Hematopoietic multipotent progenitor cell treated with erythropoietin and hydrocortisone succinate and interleukin-3 and kit ligand, for 6 days (in vitro differentiated cells): ENCODE measurements at regions not wholly inside any gene's neighbourhood (a gene's known extent, or its start where the extent isn't known, plus 50 kb on each side); places are given as distances from the start of the nearest gene placed in this dataset.

Experiments used
- DNase-seq: peaks from one replicate; pipeline ENCODE4 v3.0.0-alpha.2; 2015

- no peak for DNase-seq
Measured at GRCh38 chr9:82673919-82674318, 389.0 kb downstream of the RASEF start.

GRCh38 chr9:82675102-82675501, 387.8 kb downstream of the RASEF start:
- DNase-seq = no peak

GRCh38 chr9:82675605-82676004, 387.3 kb downstream of the RASEF start:
- no peak for DNase-seq

- no peak for DNase-seq
Measured at GRCh38 chr9:82677086-82677485, 385.9 kb downstream of the RASEF start.

- DNase-seq = no peak
Measured at GRCh38 chr9:82679472-82679871, 383.5 kb downstream of the RASEF start.

GRCh38 chr9:82680179-82680935, 382.6 kb downstream of the RASEF start:
- no peak for DNase-seq

GRCh38 chr9:82681809-82682208, 381.1 kb downstream of the RASEF start:
- DNase-seq = no peak

- DNase-seq = no peak
Measured at GRCh38 chr9:82682431-82682830, 380.5 kb downstream of the RASEF start.

- DNase-seq = no peak
Measured at GRCh38 chr9:82695704-82696103, 367.2 kb downstream of the RASEF start.

GRCh38 chr9:82706786-82707185, 356.2 kb downstream of the RASEF start:
- no peak for DNase-seq

GRCh38 chr9:82716821-82717220, 346.1 kb downstream of the RASEF start:
- no peak for DNase-seq

GRCh38 chr9:82720515-82720914, 342.4 kb downstream of the RASEF start:
- no peak for DNase-seq

GRCh38 chr9:82721593-82721992, 341.3 kb downstream of the RASEF start:
- no peak for DNase-seq

- no peak for DNase-seq
Measured at GRCh38 chr9:82722051-82722450, 340.9 kb downstream of the RASEF start.

GRCh38 chr9:82722561-82722960, 340.4 kb downstream of the RASEF start:
- DNase-seq = no peak

GRCh38 chr9:82726424-82727276, 336.3 kb downstream of the RASEF start:
- no peak for DNase-seq

- no peak for DNase-seq
Measured at GRCh38 chr9:82729141-82729540, 333.8 kb downstream of the RASEF start.

GRCh38 chr9:82729991-82730589, 332.9 kb downstream of the RASEF start:
- DNase-seq = no peak

GRCh38 chr9:82732928-82733327, 330.0 kb downstream of the RASEF start:
- DNase-seq = no peak

- no peak for DNase-seq
Measured at GRCh38 chr9:82736126-82736525, 326.8 kb downstream of the RASEF start.

GRCh38 chr9:82736701-82737100, 326.2 kb downstream of the RASEF start:
- no peak for DNase-seq

- DNase-seq = no peak
Measured at GRCh38 chr9:82745919-82746318, 317.0 kb downstream of the RASEF start.

- DNase-seq = no peak
Measured at GRCh38 chr9:82750411-82750913, 312.5 kb downstream of the RASEF start.

- no peak for DNase-seq
Measured at GRCh38 chr9:82757924-82758323, 305.0 kb downstream of the RASEF start.
